Endothelial cell of umbilical vein (primary cell): ENCODE measurements at regions not wholly inside any gene's neighbourhood (a gene's known extent, or its start where the extent isn't known, plus 50 kb on each side); places are given as distances from the start of the nearest gene placed in this dataset.

Experiments
- JUN ChIP-seq: IDR thresholded peaks from 2 replicates; pipeline ENCODE4 v1.6.1; 2011; ENCODE audit warnings: borderline replicate concordance, low read depth; ENCODE audit not compliant: insufficient read length, insufficient read depth
- POLR2AphosphoS5 ChIP-seq: IDR thresholded peaks from 2 replicates; pipeline ENCODE4 v1.6.1; 2012; ENCODE audit warnings: low read depth, mild to moderate bottlenecking, control low read depth, low read length, moderate library complexity; ENCODE audit not compliant: insufficient read depth
- TF ChIP-seq, protein P1 (sequence below), 2 donors: IDR thresholded peaks; 1 replicate in 1 of 2; 2 replicates in 1 of 2; pipeline ENCODE4 v1.5.1; 2011; ENCODE audit warnings: low read length in 2 of 2, mild to moderate bottlenecking in 2 of 2, moderate library complexity in 2 of 2, control low read depth in 1 of 2, inconsistent platforms in 1 of 2, low read depth in 1 of 2; ENCODE audit not compliant: insufficient read depth in 1 of 2; ENCODE audit errors: extremely low read depth in 1 of 2

- no peak for TF ChIP-seq POLR2AphosphoS5
- TF ChIP-seq, protein P1, sequence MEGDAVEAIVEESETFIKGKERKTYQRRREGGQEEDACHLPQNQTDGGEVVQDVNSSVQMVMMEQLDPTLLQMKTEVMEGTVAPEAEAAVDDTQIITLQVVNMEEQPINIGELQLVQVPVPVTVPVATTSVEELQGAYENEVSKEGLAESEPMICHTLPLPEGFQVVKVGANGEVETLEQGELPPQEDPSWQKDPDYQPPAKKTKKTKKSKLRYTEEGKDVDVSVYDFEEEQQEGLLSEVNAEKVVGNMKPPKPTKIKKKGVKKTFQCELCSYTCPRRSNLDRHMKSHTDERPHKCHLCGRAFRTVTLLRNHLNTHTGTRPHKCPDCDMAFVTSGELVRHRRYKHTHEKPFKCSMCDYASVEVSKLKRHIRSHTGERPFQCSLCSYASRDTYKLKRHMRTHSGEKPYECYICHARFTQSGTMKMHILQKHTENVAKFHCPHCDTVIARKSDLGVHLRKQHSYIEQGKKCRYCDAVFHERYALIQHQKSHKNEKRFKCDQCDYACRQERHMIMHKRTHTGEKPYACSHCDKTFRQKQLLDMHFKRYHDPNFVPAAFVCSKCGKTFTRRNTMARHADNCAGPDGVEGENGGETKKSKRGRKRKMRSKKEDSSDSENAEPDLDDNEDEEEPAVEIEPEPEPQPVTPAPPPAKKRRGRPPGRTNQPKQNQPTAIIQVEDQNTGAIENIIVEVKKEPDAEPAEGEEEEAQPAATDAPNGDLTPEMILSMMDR (IDR thresholded peaks at IDR 0.05; ENCODE audit: extremely low read depth in 1 of 2, insufficient read depth in 1 of 2, low read depth in 1 of 2, low read length in 2 of 2): no peak
- TF ChIP-seq JUN: no peak
These were observed 92.9 kb downstream of the DHCR7 start for GRCh38 chr11:71355281-71355680.
